IMR-90 (cell line): ENCODE measurements at regions not wholly inside any gene's neighbourhood (a gene's known extent, or its start where the extent isn't known, plus 50 kb on each side); places are given as distances from the start of the nearest gene placed in this dataset.

Experiments used
- MXI1 ChIP-seq: IDR thresholded peaks from 2 replicates; pipeline ENCODE4 v1.6.1; 2012; ENCODE audit warnings: low read depth, mild to moderate bottlenecking, low read length, moderate library complexity, borderline replicate concordance
- POLR2A ChIP-seq: IDR thresholded peaks from 2 replicates; pipeline ENCODE4 v1.6.1; 2012; ENCODE audit warnings: mild to moderate bottlenecking, low read depth, low read length

DNA sequence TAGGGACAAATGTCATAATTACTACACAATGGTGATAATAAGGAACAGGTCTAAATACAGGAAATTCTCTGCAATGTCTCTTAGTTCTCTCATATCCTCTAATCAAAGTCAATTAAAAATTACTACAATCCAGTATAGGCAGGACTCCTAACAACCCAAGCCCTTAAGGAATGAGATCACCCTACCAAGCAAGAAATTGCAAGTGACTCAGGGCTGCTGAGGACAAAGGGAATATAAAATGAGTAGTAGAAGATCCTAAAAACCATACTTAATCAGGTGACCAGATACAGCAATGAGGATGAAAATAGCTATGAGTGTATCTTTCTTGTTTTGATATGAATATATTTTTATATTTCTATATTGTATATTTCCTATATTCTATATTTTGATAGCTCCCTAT is 250.0 kb upstream of the DCC start:
- TF ChIP-seq POLR2A (no peak), MXI1 (no peak)
